SK-MEL-5 (cell line): ENCODE measurements at regions not wholly inside any gene's neighbourhood (a gene's known extent, or its start where the extent isn't known, plus 50 kb on each side); places are given as distances from the start of the nearest gene placed in this dataset.
"Not testable (repeated sequence)": the region's sequence is repeated elsewhere in the genome, so short reads cannot be mapped to it uniquely, and the experiment has no call there.

ENCODE experiments used
- DNase-seq: peaks from one replicate; pipeline ENCODE4 v3.0.0-alpha.2; 2016; ENCODE audit warnings: low read depth, low spot score
- in situ Hi-C: cut with HindIII; loops from 2 replicates; pipeline ENCODE4 v1.10.0; 2016; ENCODE audit warnings: low sequenced_read_pairs, high pct_unique_total_duplicates, low pct_unique_long_range_greater_than_20kb

DNA sequence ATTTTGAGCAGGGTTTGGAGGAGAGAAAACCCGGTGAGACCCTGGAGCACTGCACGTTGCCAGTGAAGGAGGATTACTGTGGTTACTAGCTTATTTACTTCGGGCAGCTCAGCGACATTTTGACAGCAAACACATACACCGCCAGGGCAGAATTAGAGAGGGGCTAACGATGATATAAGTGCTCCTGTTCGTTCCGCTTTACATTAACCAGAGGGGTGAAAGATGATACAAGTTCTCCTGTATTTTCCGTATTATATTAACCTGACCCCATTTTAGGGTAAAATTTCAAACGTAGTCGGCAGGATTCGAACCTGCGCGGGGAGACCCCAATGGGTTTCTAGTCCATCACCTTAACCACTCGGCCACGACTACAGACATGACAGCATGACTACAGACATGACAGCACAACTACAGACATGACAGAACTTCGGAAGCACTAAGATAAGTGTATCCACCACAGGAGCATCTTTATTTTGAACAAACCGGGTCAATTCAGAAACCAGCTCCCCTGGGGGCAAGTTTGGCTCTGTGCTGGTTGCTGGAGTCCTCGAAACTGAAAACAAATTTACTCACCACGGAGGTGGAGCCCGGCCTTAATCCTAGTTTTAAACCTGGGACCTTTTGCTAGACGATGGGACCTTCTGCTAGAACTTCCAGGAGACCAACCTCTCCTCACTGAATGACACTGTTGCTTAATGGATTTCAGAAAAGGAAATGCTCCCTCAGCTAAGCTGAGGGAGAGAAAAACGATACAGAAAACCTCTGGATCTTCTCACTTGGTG lies 80.4 kb upstream of the ZNF184 start:
- in situ Hi-C loops: no loop called here

DNA sequence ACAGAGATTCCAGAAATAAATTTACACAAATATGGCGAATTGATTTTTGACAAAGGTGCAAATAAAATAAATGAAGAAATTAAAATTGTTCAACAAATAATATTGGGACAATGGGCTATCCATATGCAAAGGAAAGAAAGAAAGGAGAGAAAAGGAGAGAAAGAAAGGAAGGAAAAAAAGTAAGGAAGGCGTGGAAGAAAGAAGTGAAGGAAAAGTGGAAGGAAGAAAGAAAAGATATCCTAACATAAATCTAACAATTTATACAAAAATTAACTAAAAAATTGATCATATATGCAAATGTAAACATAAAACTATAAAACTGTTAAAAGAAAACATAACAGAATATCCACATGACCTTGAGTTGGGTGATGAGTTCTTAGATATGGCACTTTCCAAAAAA lies 78.7 kb upstream of the ZNF184 start:
- in situ Hi-C loops: no loop called here
- DNase-seq: no peak

More for the DNA sequence above, 80.4 kb upstream of the ZNF184 start:
- DNase-seq: peak; percentile 94

DNA sequence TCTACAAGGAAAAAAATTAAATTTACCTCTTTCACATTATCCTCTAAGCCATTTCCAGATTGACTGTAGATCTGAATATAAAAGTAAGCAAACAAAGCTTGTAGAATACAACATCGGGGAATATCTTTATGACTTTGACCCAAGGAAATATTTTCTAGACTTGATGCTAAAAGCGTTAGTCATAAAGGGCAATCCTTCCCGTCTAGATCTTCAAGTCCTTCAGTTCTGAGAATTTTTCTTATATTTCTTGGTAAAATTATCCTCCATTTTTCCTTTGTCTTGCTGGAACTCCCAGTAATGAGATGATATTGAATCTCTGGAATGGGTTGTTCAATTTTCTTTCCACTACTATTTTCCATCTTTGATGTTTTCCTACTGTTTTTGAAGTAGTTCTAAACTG lies 77.8 kb upstream of the ZNF184 start:
- DNase-seq: no peak
- in situ Hi-C loops: no loop called here

DNA sequence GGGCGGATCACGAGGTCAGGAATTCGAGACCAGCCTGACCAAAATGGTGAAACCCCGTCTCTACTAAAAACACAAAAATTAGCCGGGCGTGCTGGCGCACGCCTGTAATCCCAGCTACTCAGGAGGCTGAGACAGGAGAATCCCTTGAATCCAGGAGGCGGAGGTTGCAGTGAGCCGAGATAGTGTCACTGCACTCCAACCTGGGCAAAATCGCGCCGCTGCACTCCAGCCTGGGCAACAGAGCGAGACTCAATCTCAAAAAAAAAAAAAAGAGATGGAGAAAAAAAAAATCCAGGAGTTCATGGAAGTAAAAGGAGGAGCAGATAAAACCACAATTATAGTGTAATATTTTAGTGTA lies 76.3 kb upstream of the ZNF184 start:
- DNase-seq, in situ Hi-C loops: not testable (repeated sequence)

DNA sequence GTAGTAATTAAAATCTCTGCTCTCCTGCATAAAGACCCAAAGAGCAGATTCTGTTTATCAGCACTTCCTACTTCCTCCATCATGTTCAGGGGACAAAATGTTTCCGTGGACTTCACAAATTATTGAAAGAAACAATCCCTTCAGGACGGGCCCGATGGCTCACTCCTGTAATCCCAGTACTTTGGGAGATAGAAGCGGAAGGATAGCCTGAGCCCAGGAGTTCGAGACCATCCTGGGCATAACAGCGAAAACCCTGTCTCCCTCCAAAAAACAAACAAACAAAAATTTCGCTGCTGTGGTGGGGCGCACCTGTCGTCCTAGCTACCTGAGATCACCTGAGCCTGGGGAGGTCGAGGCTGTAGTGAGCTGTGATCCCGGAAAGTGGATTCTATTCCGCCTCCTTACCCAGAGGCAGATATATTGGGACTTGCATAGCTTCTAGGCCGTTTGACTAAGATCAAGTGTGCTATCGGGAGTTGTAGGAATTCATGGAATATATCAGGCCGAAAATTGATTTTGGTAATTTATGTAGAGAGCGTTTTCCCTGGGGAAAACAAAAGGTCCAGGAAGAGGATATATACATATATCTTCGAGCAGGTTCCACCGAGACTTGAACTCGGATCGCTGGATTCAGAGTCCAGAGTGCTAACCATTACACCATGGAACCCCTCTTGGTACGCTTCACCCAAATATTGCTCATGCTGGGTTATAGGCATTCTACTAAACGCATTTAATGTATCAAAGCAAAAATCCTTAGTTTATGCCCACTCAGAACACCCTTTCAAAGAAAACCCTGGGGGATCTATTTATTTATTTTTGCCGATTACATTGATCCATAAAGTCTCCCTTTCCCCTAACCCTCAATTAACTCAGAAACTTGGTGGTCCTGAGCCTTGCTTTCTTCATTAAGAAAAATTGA lies 74.5 kb upstream of the ZNF184 start:
- in situ Hi-C loops: no loop called here
- peak; percentile 95 for DNase-seq

DNA sequence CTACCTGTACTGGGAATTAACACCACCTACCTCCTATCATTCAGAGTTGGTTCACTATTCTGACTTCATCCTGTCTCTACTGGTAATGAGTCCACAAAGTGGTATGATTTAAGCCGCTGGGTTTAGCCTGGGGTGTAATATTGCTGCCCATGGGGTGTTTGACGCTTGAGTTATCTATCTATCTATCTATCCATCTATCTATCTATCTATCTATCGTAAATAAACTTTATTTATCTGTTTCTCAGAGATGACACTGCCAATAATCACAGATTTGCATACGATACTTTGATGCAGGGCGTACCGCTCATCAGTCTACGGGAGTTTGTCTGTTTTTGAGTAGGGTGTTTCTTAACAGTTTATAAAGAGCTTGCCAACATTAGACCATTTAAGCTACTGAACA lies 73.6 kb upstream of the ZNF184 start:
- in situ Hi-C loops: no loop called here
- no peak for DNase-seq

DNA sequence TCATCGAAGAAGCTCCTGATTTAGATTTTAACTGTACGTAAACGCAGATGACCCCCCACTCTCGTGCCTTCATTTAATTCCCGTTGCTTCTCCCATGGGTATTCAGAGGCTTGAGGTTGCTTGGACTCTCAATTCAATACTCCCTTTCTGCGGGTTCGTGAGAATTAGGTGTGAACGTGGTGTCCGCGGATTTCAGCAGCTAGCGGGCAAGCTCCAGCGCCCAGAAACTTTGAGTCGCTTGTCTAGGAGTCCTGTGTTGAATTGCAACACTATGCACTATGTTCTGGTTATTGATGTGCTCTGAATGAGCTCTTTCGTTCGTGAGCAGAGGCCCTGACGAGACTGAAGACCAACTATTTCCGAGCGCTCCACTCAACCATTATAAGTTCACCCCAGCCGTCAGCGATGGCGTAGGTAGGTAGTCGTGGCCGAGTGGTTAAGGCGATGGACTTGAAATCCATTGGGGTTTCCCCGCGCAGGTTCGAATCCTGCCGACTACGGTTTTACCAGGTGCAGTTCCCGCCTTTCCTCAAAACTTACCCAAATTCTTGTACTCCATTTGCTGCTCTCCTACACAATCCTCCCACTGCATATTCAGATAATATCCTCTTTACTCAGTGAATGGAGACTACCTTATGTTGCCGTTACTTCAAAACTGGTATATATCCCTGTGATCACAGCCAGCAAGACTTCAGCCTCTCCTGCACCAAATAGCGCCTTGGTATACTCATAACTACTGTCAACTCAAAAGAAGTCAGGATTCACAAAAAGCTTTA lies 72.6 kb upstream of the ZNF184 start:
- DNase-seq: peak; percentile 98
- in situ Hi-C loops: no loop called here

DNA sequence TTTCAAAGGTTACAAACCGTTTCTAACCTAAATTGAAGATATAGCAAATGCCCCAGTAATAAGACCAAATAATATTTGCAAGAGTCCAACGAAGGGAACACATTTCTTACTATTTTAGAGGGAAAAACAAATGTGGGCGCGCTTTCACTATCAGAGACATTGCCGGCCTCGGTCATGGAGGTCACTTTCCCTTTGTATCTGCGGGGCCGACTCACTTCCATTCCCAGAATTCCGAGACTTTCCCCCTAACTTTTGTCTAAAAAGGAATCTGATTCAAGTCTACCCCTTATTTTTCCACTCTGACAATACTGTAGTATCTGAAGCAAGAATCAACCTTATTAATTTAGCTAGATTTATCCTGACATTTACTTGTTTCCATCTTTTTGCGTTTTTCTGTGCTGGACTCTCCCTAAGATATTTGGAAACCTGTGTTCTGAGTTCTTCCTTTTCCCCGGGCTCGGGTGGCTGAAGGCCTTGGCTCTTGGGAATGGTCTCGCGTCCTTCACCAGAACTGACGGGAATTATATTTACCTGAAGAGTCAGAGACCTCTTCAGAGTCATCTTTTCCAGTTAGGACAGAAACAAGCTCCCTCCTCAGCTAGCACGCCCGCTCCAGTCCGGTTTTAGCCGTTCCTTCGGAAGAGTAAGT lies 71.8 kb upstream of the ZNF184 start:
- DNase-seq: no peak
- in situ Hi-C loops: no loop called here

DNA sequence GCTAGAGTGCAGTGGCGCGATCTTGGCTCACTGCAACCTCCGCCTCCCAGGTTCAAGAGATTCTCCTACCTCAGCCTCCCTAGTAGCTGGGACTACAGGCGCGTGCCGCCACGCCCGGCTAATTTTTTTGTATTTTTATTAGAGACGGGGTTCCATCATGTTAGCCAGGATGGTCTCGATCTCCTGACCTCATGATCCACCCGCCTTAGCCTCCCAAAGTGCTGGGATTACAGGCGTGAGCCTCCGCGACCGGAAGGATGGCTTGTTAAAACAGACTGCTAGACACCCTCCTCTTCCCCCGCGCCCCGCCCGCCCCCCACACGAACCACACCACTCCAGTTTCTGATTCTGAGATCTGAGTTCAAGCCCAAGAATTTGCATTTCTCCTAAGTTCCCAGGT lies 71.2 kb upstream of the ZNF184 start:
- in situ Hi-C loops: not testable (repeated sequence)

DNA sequence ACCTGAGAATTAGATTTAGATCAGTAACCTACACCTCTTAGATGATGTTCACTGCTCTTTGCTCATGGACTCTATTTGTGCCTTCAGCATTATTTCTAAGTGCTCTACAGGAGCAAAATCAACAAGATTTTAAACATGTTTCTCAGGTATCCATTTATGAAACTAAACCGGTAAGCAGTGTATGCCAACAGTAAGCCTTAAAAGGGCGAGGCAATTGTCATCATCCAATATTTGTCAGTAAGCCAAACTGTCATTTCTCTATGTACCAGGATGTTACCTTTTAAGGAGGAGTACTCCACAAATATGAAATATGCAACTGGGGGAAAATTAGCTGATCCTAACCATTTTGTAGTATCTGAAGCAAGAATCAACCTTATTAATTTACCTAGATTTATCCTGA lies 69.6 kb upstream of the ZNF184 start:
- DNase-seq: no peak
- in situ Hi-C loops: no loop called here

More for the DNA sequence above, 71.2 kb upstream of the ZNF184 start:
- DNase-seq: peak; percentile 57

DNA sequence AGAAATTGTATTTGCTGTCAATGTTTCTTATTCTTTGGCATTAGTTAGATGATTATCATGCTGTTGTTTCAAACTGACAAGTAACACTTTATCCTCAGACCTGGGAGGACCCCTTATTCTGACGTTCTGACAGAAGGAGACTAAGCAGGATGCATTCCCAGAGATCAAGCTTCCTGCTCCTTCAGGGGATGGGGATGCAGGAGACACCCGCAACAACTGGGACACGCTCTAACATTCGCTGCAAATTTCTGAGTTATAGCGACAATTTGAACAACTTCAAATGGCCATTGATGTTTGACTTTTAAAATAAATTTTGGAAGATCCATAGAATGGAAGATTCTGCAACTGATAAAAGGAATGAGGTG lies 69.0 kb upstream of the ZNF184 start:
- in situ Hi-C loops: no loop called here

DNA sequence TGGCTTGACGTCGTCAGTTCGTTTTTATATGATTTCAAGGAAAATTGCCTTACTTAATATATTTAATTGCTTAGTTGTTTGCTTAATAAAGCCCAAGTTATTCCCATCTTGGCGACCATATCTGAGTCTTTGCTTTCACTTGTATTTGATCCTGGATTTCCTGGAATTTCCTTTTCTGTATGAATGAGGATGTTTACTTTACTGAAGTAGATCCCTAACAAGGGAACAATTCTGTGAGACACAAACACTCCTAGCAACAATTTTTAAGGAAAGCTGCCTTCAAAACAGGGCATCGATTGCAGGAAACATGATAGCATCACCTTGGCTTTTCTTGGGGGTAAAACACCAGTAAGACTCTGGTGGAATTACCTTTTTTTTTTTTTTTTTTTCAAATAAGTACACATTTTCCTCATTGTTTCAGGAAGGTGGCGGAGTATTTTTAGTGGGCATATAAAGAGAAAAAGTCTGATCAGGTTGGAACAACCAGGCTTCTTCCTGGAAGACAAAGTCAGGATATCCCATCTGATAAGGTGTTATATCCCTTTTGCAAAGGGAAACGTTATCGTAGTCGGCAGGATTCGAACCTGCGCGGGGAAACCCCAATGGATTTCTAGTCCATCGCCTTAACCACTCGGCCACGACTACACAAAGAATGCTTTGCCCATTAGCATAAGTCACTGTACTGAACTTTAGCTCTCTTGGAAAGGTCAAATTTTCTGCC lies 68.5 kb upstream of the ZNF184 start:
- DNase-seq: peak; percentile 87

More for the DNA sequence above, 69.0 kb upstream of the ZNF184 start:
- DNase-seq: no peak

DNA sequence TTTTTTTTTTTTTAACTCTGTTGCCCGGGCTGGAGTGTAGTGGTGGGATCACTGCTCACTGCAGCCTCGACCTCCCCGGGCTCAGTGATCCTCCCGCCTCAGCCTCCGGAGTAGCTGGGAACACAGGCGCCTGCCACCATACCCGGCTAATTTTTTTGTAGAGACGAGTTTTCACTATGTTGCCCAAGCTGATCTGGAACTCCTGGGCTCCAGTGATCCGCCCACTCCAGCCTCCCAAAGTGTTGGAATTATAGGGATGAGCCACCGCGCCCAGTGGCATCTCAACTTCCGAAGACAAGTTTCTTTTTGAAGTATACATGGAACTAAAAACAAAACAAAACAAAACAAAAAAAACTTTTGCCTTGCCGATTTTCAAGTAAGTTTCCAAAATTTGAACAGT lies 66.6 kb upstream of the ZNF184 start:
- in situ Hi-C loops: no loop called here
- no peak for DNase-seq

More for the DNA sequence above, 68.5 kb upstream of the ZNF184 start:
- in situ Hi-C loops: no loop called here

DNA sequence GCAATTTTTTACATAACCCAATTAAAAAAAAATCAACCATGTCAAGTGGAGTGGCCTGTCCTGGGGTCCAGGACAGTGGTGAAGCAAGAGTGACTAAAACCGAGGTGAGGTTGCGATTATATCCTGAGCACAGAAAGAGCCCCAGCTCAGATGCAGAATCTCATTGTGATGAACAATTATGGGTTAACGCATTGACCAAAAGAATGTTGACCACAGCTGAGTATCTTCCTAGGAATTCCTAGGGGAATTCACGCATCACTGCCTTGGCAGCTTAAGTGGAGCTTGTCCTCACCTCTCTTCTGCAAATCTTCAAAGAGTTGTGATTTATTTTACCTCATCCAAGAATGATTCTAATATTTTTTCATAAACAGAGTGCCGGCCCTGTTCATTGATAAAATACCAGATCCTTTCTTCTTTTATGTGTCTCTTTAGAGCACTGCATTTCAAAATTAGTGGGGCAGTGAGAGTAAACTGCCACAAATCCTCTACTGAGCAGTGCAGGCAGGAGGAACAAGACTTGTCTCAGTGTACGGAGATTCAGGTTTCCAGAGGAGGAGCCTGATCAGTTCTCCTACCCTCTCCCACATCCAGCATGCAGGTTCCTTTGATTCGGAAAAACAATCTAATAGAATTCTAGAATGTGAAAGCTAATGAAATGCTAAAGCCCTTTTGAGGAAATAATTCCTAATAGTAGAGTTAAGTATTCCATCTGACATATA lies 60.1 kb upstream of the ZNF184 start:
- DNase-seq: peak; percentile 43
- in situ Hi-C loops: no loop called here

DNA sequence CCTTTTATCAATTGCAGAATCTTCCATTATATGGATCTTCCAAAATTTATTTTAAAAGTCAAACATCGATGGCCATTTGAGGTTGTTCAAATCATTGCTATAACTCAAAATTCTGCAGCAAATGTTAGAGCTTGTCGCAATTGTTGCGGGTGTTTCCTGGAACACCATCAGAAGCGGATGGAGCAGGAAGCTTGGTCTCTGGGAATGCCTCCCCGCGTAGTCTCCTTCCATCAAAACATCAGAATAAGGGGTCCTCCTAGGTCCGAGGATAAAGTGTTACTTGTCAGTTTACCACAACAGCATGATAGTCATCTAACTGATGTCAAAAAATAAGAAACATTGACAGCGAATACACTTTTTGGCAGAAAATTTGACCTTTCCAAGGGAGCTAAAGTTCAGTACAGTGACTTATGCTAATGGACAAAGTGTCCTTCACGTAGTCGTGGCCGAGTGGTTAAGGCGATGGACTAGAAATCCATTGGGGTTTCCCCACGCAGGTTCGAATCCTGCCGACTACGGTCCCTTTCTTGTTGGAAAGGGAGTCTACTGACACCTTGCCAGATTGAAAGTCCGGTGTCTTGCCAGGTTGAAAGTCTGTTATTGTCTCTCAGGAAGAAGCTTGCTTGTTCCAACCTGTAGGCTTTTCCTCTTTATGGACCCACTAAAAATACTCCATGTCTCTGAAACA lies 59.0 kb upstream of the ZNF184 start:
- DNase-seq: peak; percentile 80
- in situ Hi-C loops: no loop called here

DNA sequence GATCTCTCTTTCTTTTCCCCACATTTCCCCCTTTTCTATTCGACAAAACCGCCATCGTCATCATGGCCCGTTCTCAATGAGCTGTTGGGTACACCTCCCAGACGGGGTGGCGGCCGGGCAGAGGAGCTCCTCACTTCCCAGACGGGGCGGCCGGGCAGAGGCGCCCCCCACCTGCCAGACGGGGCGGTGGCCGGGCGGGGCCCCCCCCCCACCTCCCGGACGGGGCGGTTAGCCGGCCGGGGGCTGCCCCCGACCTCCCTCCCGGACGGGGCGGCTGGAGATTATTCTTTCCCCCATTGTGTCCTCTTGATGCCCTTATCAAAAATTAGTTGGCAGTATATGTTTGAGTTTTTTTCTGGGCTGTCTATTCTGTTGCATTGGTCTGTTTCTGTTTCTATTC lies 56.9 kb upstream of the ZNF184 start:
- in situ Hi-C loops, DNase-seq: not testable (repeated sequence)
